ENCODE measurements at regions not wholly inside any gene's neighbourhood (a gene's known extent, or its start where the extent isn't known, plus 50 kb on each side); places are given as distances from the start of the nearest gene placed in this dataset.
"Not testable (repeated sequence)": the region's sequence is repeated elsewhere in the genome, so short reads cannot be mapped to it uniquely, and the experiment has no call there.

- no peak overlapping the region for H3K27ac Mint-ChIP-seq
- H3K36me3 Mint-ChIP-seq (ENCODE audit: low read depth) = no peaks in the 10 kb centered on the region
- ChIA-PET POLR2A (no interaction called here), CTCF (no interaction called here)
- no peak overlapping the region for H3K4me3 Mint-ChIP-seq
- H3K9me3 Mint-ChIP-seq (ENCODE audit: low read depth) = peaks cover 2% of the 10 kb centered on the region
- no peaks in the 10 kb centered on the region for H3K4me1 Mint-ChIP-seq
- no peak for ATAC-seq
- no peaks in the 10 kb centered on the region for H3K27me3 Mint-ChIP-seq
- intact Hi-C loops (cut with DNase I, micrococcal nuclease) = no loop called here
- DNase-seq = no peak
These were observed 599.1 kb downstream of the MEI4 start for GRCh38 chr6:78251931-78252330.

GRCh38 chr6:78253618-78254017 lies 600.8 kb downstream of the MEI4 start:
- Mint-ChIP-seq H3K4me1 (no peaks in the 10 kb centered on the region), H3K4me3 (no peak overlapping the region), H3K27me3 (no peaks in the 10 kb centered on the region), H3K9me3 (ENCODE audit: low read depth) (peaks cover 2% of the 10 kb centered on the region), H3K27ac (no peak overlapping the region), H3K36me3 (ENCODE audit: low read depth) (no peaks in the 10 kb centered on the region)
- no peak for DNase-seq
- no peak for ATAC-seq
- intact Hi-C loops (cut with DNase I, micrococcal nuclease) = no loop called here
- ChIA-PET CTCF (no interaction called here), POLR2A (no interaction called here)

- ATAC-seq (no peak), DNase-seq (no peak)
- Mint-ChIP-seq H3K9me3 (ENCODE audit: low read depth) (peaks cover 12% of the 10 kb centered on the region), H3K4me3 (no peak overlapping the region), H3K36me3 (ENCODE audit: low read depth) (no peaks in the 10 kb centered on the region), H3K4me1 (no peaks in the 10 kb centered on the region), H3K27me3 (no peaks in the 10 kb centered on the region), H3K27ac (no peak overlapping the region)
- CTCF ChIA-PET = no interaction called here
- POLR2A ChIA-PET = no interaction called here
- intact Hi-C loops (cut with DNase I, micrococcal nuclease) = no loop called here
These were observed 607.1 kb downstream of the MEI4 start for GRCh38 chr6:78259935-78260334.

- peaks cover 12% of the 10 kb centered on the region for H3K9me3 Mint-ChIP-seq (ENCODE audit: low read depth)
- POLR2A ChIA-PET; H3K27me3 Mint-ChIP-seq; DNase-seq; intact Hi-C loops (cut with DNase I, micrococcal nuclease); CTCF ChIA-PET; ATAC-seq; H3K27ac Mint-ChIP-seq; H3K4me3 Mint-ChIP-seq; H3K4me1 Mint-ChIP-seq; H3K36me3 Mint-ChIP-seq (ENCODE audit: low read depth): not testable (repeated sequence)
These were observed 606.9 kb upstream of the IRAK1BP1 start for GRCh38 chr6:78260427-78260826.

GRCh38 chr6:78268591-78269452 lies 598.5 kb upstream of the IRAK1BP1 start:
- Mint-ChIP-seq H3K4me3 (no peak overlapping the region), H3K27me3 (no peaks in the 10 kb centered on the region), H3K27ac (no peak overlapping the region), H3K36me3 (ENCODE audit: low read depth) (no peaks in the 10 kb centered on the region), H3K9me3 (ENCODE audit: low read depth) (peaks cover 2% of the 10 kb centered on the region), H3K4me1 (no peaks in the 10 kb centered on the region)
- DNase-seq = no peak
- POLR2A ChIA-PET = no interaction called here
- CTCF ChIA-PET = interaction anchor here (0.8 kb wide), 1 partner anchor 18 kb away, joined by 3 read pairs; no protein-coding TSS in a partner anchor
- intact Hi-C loops (cut with DNase I, micrococcal nuclease) = no loop called here
- no peak for ATAC-seq

- intact Hi-C loops (cut with DNase I, micrococcal nuclease) = no loop called here
- CTCF ChIA-PET = no interaction called here
- no peaks in the 10 kb centered on the region for H3K4me1 Mint-ChIP-seq
These were observed 566.5 kb upstream of the IRAK1BP1 start for GRCh38 chr6:78300885-78301284.

GRCh38 chr6:78302411-78302810 lies 564.9 kb upstream of the IRAK1BP1 start:
- Mint-ChIP-seq H3K4me3 (no peak overlapping the region), H3K9me3 (ENCODE audit: low read depth) (peaks cover 2% of the 10 kb centered on the region), H3K27ac (no peak overlapping the region), H3K4me1 (no peaks in the 10 kb centered on the region), H3K36me3 (ENCODE audit: low read depth) (no peaks in the 10 kb centered on the region), H3K27me3 (no peaks in the 10 kb centered on the region)
- ATAC-seq = no peak
- no peak for DNase-seq
- CTCF ChIA-PET = no interaction called here
- intact Hi-C loops (cut with DNase I, micrococcal nuclease) = no loop called here
- POLR2A ChIA-PET = no interaction called here

More at GRCh38 chr6:78300885-78301284, 566.5 kb upstream of the IRAK1BP1 start:
- Mint-ChIP-seq H3K27ac (no peak overlapping the region), H3K27me3 (no peaks in the 10 kb centered on the region), H3K9me3 (ENCODE audit: low read depth) (peaks cover 2% of the 10 kb centered on the region), H3K4me3 (no peak overlapping the region), H3K36me3 (ENCODE audit: low read depth) (no peaks in the 10 kb centered on the region)
- DNase-seq (no peak), ATAC-seq (no peak)
- POLR2A ChIA-PET = no interaction called here

GRCh38 chr6:78308025-78308424 lies 559.3 kb upstream of the IRAK1BP1 start:
- H3K9me3 Mint-ChIP-seq (ENCODE audit: low read depth) = peaks cover 3% of the 10 kb centered on the region
- intact Hi-C loops (cut with DNase I, micrococcal nuclease) = no loop called here
- no peak overlapping the region for H3K4me3 Mint-ChIP-seq
- no peaks in the 10 kb centered on the region for H3K4me1 Mint-ChIP-seq
- no peak for DNase-seq
- no peak overlapping the region for H3K27ac Mint-ChIP-seq
- H3K36me3 Mint-ChIP-seq (ENCODE audit: low read depth) = no peaks in the 10 kb centered on the region
- H3K27me3 Mint-ChIP-seq = no peaks in the 10 kb centered on the region
- CTCF ChIA-PET = interaction anchor here (0.6 kb wide), 1 partner anchor 394 kb away, joined by 3 read pairs; no protein-coding TSS in a partner anchor
- POLR2A ChIA-PET = no interaction called here
- no peak for ATAC-seq

- CTCF ChIA-PET = no interaction called here
- no peaks in the 10 kb centered on the region for H3K4me1 Mint-ChIP-seq
- H3K27ac Mint-ChIP-seq = no peak overlapping the region
- H3K27me3 Mint-ChIP-seq = no peaks in the 10 kb centered on the region
- ATAC-seq (no peak), DNase-seq (no peak)
- H3K36me3 Mint-ChIP-seq (ENCODE audit: low read depth) = no peaks in the 10 kb centered on the region
- POLR2A ChIA-PET = no interaction called here
- peaks cover 8% of the 10 kb centered on the region for H3K9me3 Mint-ChIP-seq (ENCODE audit: low read depth)
- intact Hi-C loops (cut with DNase I, micrococcal nuclease) = no loop called here
- no peak overlapping the region for H3K4me3 Mint-ChIP-seq
These were observed 545.1 kb upstream of the IRAK1BP1 start for GRCh38 chr6:78322068-78322845.

- Mint-ChIP-seq H3K27ac (no peak overlapping the region), H3K27me3 (no peaks in the 10 kb centered on the region), H3K4me3 (no peak overlapping the region), H3K36me3 (ENCODE audit: low read depth) (no peaks in the 10 kb centered on the region), H3K4me1 (no peaks in the 10 kb centered on the region), H3K9me3 (ENCODE audit: low read depth) (peaks cover 8% of the 10 kb centered on the region)
- CTCF ChIA-PET = no interaction called here
- DNase-seq = no peak
- intact Hi-C loops (cut with DNase I, micrococcal nuclease) = no loop called here
- POLR2A ChIA-PET = no interaction called here
- ATAC-seq = no peak
These were observed 543.1 kb upstream of the IRAK1BP1 start for GRCh38 chr6:78324213-78324612.

GRCh38 chr6:78340755-78341154 lies 526.6 kb upstream of the IRAK1BP1 start:
- POLR2A ChIA-PET = no interaction called here
- Mint-ChIP-seq H3K36me3 (ENCODE audit: low read depth) (no peaks in the 10 kb centered on the region), H3K4me1 (no peaks in the 10 kb centered on the region), H3K4me3 (no peak overlapping the region), H3K27me3 (no peaks in the 10 kb centered on the region), H3K9me3 (ENCODE audit: low read depth) (peaks cover 8% of the 10 kb centered on the region), H3K27ac (no peak overlapping the region)
- CTCF ChIA-PET = interaction anchor here (0.5 kb wide), 1 partner anchor 185 kb away, joined by 3 read pairs; no protein-coding TSS in a partner anchor
- ATAC-seq = no peak
- DNase-seq = no peak
- intact Hi-C loops (cut with DNase I, micrococcal nuclease) = no loop called here

- Mint-ChIP-seq H3K4me3 (no peak overlapping the region), H3K4me1 (no peaks in the 10 kb centered on the region), H3K9me3 (ENCODE audit: low read depth) (peaks cover 8% of the 10 kb centered on the region), H3K36me3 (ENCODE audit: low read depth) (no peaks in the 10 kb centered on the region), H3K27me3 (no peaks in the 10 kb centered on the region), H3K27ac (no peak overlapping the region)
- ATAC-seq = no peak
- CTCF ChIA-PET = no interaction called here
- POLR2A ChIA-PET = no interaction called here
- intact Hi-C loops (cut with DNase I, micrococcal nuclease) = no loop called here
- DNase-seq = no peak
These were observed 521.5 kb upstream of the IRAK1BP1 start for GRCh38 chr6:78345882-78346281.
